ENCODE measurements at regions not wholly inside any gene's neighbourhood (a gene's known extent, or its start where the extent isn't known, plus 50 kb on each side); places are given as distances from the start of the nearest gene placed in this dataset.

DNA sequence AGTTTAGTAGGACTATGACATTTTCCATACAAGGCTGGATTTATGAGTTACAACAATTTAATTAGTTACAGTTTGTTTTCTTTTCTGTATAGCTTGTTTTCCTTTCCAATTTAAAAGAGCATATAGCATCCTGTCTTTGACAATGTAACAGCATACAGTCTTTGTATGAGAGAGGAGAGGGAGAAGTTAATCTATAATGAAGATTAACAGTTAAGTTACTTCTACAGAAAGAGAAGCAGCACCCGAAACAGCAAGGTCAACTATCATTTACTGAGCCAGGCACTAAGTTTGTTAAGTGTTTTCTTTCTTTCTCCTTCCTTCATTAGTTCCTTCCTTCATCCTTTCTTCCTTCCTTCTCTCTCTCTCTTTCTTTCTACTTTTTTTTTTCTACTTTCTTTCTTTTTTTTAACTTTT is 52.3 kb upstream of the RAB4A start:
- DNase-seq: no peak

DNA sequence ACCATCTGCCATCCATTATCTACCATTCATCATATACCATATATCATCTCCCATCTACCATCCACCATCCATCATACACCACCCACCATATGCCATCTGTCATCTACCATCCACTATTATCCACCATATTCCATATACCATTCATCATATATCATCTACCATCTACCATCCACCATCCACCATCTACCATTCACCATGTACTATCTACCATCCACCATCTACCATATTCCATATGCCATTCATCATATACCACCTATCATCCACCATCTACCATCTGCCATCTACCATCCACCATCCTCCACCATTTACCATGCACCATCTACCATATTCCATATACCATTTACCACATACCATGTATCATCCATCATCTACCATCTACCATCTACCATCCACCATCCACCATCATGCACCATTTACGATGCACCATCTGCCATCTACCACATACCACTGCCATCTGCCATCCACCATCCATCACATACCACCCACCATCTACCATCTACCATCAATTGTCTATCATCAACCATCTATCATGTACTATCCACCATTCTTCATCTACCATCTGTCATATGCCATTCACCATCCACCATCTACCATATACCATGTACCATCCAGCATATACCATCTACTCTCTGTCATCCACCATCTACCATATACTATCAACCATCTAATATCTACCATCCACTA is 50.6 kb upstream of the RAB4A start:
- no peak for DNase-seq

DNA sequence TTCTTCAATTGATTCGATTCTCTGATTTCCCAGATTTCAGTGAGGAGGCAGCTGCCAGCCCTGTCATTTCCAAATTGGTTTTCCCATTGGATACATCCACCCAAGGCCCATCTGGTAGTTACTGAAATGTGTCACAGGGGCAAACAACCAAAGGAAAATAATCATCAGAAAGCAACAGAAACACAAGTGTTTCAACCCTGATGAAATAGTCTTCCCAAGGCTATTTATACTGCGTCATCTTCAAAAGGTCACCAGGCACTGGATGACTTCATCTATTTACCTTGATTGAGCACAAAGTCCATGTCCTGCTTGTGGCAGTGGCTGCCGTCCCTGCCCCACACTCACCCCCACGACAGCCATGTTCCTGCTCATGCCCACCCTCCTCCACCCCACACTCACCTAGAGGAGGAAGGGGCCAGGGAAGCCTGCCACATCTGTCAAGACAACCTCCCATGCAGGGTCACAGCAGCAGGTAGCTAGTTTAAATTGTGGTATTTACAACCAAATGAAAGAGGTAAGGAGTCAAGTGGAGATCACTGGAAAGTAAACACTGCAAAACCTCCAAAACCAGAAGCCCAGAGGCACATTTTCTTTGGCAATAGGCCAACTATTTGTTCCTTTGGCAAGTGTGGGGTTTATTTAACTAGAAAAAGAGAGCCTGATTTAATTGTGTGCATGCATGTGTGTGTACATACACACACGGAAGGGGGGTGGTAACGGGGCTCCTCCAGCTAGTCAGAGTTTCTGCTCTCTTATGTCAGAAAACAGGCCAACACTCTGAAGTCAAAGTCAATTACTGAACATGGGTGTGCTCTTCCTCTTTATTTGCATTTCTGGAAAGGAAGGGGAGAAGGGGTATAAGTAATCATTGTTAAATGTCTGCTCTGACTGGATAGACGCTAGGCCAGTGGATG is 49.5 kb upstream of the RAB4A start:
- no peak for DNase-seq
